HL-60 (cell line): ENCODE measurements at regions not wholly inside any gene's neighbourhood (a gene's known extent, or its start where the extent isn't known, plus 50 kb on each side); places are given as distances from the start of the nearest gene placed in this dataset.

Source experiments
- POLR2AphosphoS5 ChIP-seq: IDR thresholded peaks from 2 replicates; pipeline ENCODE4 v1.6.1; 2012; ENCODE audit warnings: low read depth
- TF ChIP-seq, protein P1 (sequence below): IDR thresholded peaks from one replicate; pipeline ENCODE4 v1.5.1; 2011; ENCODE audit warnings: low read length, control low read depth, inconsistent platforms; ENCODE audit not compliant: insufficient read depth

DNA sequence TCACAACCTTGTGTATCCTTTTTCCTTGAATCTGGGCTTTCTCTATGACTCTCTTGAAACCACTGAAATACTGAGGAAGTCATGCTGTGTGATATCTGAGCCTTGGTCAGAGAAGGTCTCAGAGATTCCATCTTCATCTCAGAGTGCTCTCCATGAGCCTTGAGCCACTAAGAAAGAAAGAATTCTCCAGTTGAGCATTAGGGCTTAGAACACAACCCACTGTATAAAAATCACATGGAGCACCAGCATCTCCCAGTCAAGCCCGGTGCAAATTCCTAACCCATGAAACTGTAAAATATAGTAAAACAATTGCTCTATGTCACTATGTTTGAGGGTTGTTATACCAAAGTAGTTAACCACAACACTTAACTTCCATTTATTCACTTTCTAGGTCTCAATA lies 181.4 kb downstream of the MOXD1 start:
- TF ChIP-seq, protein P1, sequence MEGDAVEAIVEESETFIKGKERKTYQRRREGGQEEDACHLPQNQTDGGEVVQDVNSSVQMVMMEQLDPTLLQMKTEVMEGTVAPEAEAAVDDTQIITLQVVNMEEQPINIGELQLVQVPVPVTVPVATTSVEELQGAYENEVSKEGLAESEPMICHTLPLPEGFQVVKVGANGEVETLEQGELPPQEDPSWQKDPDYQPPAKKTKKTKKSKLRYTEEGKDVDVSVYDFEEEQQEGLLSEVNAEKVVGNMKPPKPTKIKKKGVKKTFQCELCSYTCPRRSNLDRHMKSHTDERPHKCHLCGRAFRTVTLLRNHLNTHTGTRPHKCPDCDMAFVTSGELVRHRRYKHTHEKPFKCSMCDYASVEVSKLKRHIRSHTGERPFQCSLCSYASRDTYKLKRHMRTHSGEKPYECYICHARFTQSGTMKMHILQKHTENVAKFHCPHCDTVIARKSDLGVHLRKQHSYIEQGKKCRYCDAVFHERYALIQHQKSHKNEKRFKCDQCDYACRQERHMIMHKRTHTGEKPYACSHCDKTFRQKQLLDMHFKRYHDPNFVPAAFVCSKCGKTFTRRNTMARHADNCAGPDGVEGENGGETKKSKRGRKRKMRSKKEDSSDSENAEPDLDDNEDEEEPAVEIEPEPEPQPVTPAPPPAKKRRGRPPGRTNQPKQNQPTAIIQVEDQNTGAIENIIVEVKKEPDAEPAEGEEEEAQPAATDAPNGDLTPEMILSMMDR: no peak
- TF ChIP-seq POLR2AphosphoS5: no peak
